DND-41 (cell line): ENCODE measurements at regions not wholly inside any gene's neighbourhood (a gene's known extent, or its start where the extent isn't known, plus 50 kb on each side); places are given as distances from the start of the nearest gene placed in this dataset.

Source experiments
- ATAC-seq: fragments of 200-7000 bp; cut with Tn5 transposase; 3 replicates; pipeline ENCODE4 v1.9.1; 2021; ENCODE audit warnings: low read depth; ENCODE audit not compliant: insufficient read depth
- DNase-seq: peaks from one replicate; pipeline ENCODE4 v3.0.0-alpha.2; 2020
- H2AFZ ChIP-seq: 2 replicates; pipeline ENCODE4 v1.6.0; 2012; ENCODE audit warnings: low read depth, low read length
- H3K27ac ChIP-seq: 2 replicates; pipeline ENCODE4 v1.5.1; 2012; ENCODE audit warnings: low read length, inconsistent platforms
- H3K27me3 ChIP-seq: fragments of 200-600 bp; sonication (generic); 2 replicates; pipeline ENCODE4 v1.6.0; 2012; ENCODE audit warnings: low read length, mild to moderate bottlenecking, inconsistent platforms; ENCODE audit not compliant: insufficient read depth, poor library complexity
- H3K36me3 ChIP-seq: 2 replicates; pipeline ENCODE4 v1.5.1; 2012; ENCODE audit warnings: low read length, inconsistent platforms; ENCODE audit not compliant: insufficient read depth
- H3K4me1 ChIP-seq: 2 replicates; pipeline ENCODE4 v1.5.1; 2012; ENCODE audit warnings: mild to moderate bottlenecking, low read length; ENCODE audit not compliant: insufficient read depth
- H3K4me2 ChIP-seq: 2 replicates; pipeline ENCODE4 v1.6.0; 2012; ENCODE audit warnings: mild to moderate bottlenecking, moderate library complexity, low read length, inconsistent platforms; ENCODE audit not compliant: insufficient read depth
- H3K4me3 ChIP-seq, 2 experiments: fragments of 200-600 bp in 1 of 2; shearing (Covaris generic) in 1 of 2; 2 replicates each; pipeline ENCODE4 v1.5.1; 2012 to 2016; ENCODE audit warnings: inconsistent platforms in 2 of 2, low read length in 2 of 2, mild to moderate bottlenecking in 2 of 2, low read depth in 1 of 2, moderate library complexity in 1 of 2
- H3K79me2 ChIP-seq: 2 replicates; pipeline ENCODE4 v1.6.0; 2012; ENCODE audit warnings: low read length, inconsistent platforms; ENCODE audit not compliant: insufficient read depth
- H3K9ac ChIP-seq: 2 replicates; pipeline ENCODE4 v1.6.0; 2012; ENCODE audit warnings: low read depth, mild to moderate bottlenecking, inconsistent platforms, low read length, moderate library complexity
- H3K9me3 ChIP-seq: 2 replicates; pipeline ENCODE4 v1.5.1; 2012; ENCODE audit warnings: low read length, moderate library complexity, mild to moderate bottlenecking, inconsistent platforms; ENCODE audit not compliant: insufficient read depth, severe bottlenecking
- H4K20me1 ChIP-seq: 2 replicates; pipeline ENCODE4 v1.6.0; 2012; ENCODE audit warnings: low read length; ENCODE audit not compliant: insufficient read depth
- CTCF ChIP-seq: IDR thresholded peaks from 2 replicates; pipeline ENCODE4 v1.5.1; 2012; ENCODE audit warnings: borderline replicate concordance, low read length, moderate library complexity, mild to moderate bottlenecking; ENCODE audit not compliant: poor library complexity, severe bottlenecking; ENCODE audit errors: extremely low read depth
- EZH2 ChIP-seq: IDR thresholded peaks from 3 replicates; pipeline ENCODE4 v1.6.1; 2012; ENCODE audit warnings: borderline replicate concordance, low read depth, mild to moderate bottlenecking, moderate library complexity, low read length, inconsistent platforms; ENCODE audit not compliant: severe bottlenecking

DNA sequence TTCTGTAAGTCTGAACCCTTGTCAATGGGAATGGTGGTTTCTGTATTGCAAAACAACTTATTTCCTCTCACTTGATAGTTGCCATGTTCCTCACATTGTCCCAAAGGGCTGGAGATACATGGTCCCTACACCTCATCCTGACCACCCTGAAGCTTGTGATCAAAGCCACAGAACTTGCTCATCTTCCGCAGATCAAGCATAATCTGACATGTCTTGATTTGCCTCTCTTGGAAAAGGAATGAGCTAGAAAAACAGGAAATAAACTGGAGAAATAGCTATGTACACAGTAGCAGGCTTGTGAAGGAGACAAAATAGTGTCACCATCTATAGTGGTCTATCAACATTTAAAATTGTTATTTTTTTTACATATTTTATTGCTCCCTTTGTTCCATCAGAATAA, 871.9 kb upstream of the C9orf72 start:
- Histone ChIP-seq H4K20me1 (no peaks in the 10 kb centered on the region), H2AFZ (no peak overlapping the region), H3K4me2 (no peak overlapping the region), H3K4me3 (no peak overlapping the region), H3K27me3 (no peaks in the 10 kb centered on the region), H3K27ac (no peak overlapping the region), H3K79me2 (no peaks in the 10 kb centered on the region), H3K4me1 (no peaks in the 10 kb centered on the region), H3K9ac (no peak overlapping the region), H3K36me3 (no peaks in the 10 kb centered on the region), H3K9me3 (peaks cover 12% of the 10 kb centered on the region)
- TF ChIP-seq EZH2 (no peak), CTCF (no peak)
- DNase-seq (no peak), ATAC-seq (no peak)

- Histone ChIP-seq H3K4me2 (no peak overlapping the region), H3K27me3 (no peaks in the 10 kb centered on the region), H3K9me3 (no peaks in the 10 kb centered on the region), H3K4me3 (no peak overlapping the region), H3K4me1 (no peaks in the 10 kb centered on the region), H4K20me1 (no peaks in the 10 kb centered on the region), H3K27ac (no peak overlapping the region), H3K79me2 (no peaks in the 10 kb centered on the region), H3K9ac (no peak overlapping the region), H3K36me3 (no peaks in the 10 kb centered on the region), H2AFZ (no peak overlapping the region)
- ATAC-seq: no peak
- DNase-seq: no peak
- no peak for TF ChIP-seq CTCF
- no peak for TF ChIP-seq EZH2
These were observed 880.6 kb upstream of the C9orf72 start for GRCh38 chr9:28453918-28454317.

GRCh38 chr9:28456861-28457260, 883.6 kb upstream of the C9orf72 start:
- Histone ChIP-seq H3K9me3 (no peaks in the 10 kb centered on the region), H3K27me3 (no peaks in the 10 kb centered on the region), H3K4me3 (no peak overlapping the region), H3K27ac (no peak overlapping the region), H4K20me1 (no peaks in the 10 kb centered on the region), H3K9ac (no peak overlapping the region), H3K36me3 (no peaks in the 10 kb centered on the region), H3K79me2 (no peaks in the 10 kb centered on the region), H3K4me1 (no peaks in the 10 kb centered on the region), H2AFZ (no peak overlapping the region), H3K4me2 (no peak overlapping the region)
- DNase-seq (no peak), ATAC-seq (no peak)
- TF ChIP-seq EZH2: no peak
- TF ChIP-seq CTCF: no peak
